NT2/D1 (cell line): ENCODE measurements at regions not wholly inside any gene's neighbourhood (a gene's known extent, or its start where the extent isn't known, plus 50 kb on each side); places are given as distances from the start of the nearest gene placed in this dataset.

Experiments used
- DNase-seq: peaks from one replicate; pipeline ENCODE4 v3.0.0-alpha.2; 2011; ENCODE audit warnings: low read depth, low spot score
- H3K27me3 ChIP-seq: 2 replicates; pipeline ENCODE4 v1.6.0; 2011; ENCODE audit warnings: mild to moderate bottlenecking; ENCODE audit not compliant: insufficient read length, insufficient read depth
- H3K36me3 ChIP-seq: 2 replicates; pipeline ENCODE4 v1.6.1; 2011; ENCODE audit warnings: mild to moderate bottlenecking, low read length, mixed read lengths; ENCODE audit not compliant: insufficient read depth, insufficient read length
- H3K4me1 ChIP-seq: 2 replicates; pipeline ENCODE4 v1.5.1; 2011; ENCODE audit not compliant: insufficient read depth, insufficient read length
- H3K4me3 ChIP-seq: 2 replicates; pipeline ENCODE4 v1.5.1; 2011; ENCODE audit warnings: low read depth; ENCODE audit not compliant: insufficient read length
- H3K9ac ChIP-seq: 2 replicates; pipeline ENCODE4 v1.6.0; 2011; ENCODE audit warnings: low read depth; ENCODE audit not compliant: insufficient read length
- H3K9me3 ChIP-seq: 2 replicates; pipeline ENCODE4 v1.5.1; 2011; ENCODE audit warnings: mild to moderate bottlenecking, low read length; ENCODE audit not compliant: insufficient read depth
- SUZ12 ChIP-seq: IDR thresholded peaks from 2 replicates; pipeline ENCODE4 v1.6.1; 2011; ENCODE audit not compliant: insufficient read length, insufficient read depth; ENCODE audit errors: extremely low read depth
- YY1 ChIP-seq: IDR thresholded peaks from 2 replicates; pipeline ENCODE4 v1.6.1; 2011; ENCODE audit not compliant: insufficient read length, insufficient read depth
- ZNF274 ChIP-seq: IDR thresholded peaks from 2 replicates; pipeline ENCODE4 v1.6.1; 2011; ENCODE audit warnings: mild to moderate bottlenecking, low read depth, low read length

DNA sequence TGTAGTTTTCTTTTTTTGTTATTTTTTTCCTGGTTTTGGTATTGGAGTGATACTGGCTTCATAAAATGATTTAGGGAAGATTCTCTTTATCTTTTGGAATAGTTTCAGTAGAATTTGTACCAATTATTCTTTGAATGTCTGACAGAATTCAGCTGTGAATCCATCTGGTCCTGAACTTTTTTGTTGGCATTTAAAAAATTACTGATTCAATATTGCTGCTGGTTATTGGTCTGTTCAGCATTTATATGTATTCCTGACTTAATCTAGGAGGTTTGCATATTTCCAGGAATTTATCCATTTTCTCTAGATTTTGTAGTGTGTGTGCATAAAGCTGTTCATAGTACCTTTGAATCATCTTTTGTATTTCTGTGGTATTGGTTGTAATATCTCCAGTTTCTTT is 100.2 kb downstream of the NXNL2 start:
- no peak for TF ChIP-seq SUZ12
- no peak for TF ChIP-seq ZNF274
- TF ChIP-seq YY1: no peak
- H3K9ac ChIP-seq: no peak overlapping the region
- no peaks in the 10 kb centered on the region for H3K36me3 ChIP-seq
- H3K27me3 ChIP-seq: no peaks in the 10 kb centered on the region
- no peak for DNase-seq
- H3K9me3 ChIP-seq: peaks cover 11% of the 10 kb centered on the region
- H3K4me1 ChIP-seq: no peaks in the 10 kb centered on the region
- no peak overlapping the region for H3K4me3 ChIP-seq

DNA sequence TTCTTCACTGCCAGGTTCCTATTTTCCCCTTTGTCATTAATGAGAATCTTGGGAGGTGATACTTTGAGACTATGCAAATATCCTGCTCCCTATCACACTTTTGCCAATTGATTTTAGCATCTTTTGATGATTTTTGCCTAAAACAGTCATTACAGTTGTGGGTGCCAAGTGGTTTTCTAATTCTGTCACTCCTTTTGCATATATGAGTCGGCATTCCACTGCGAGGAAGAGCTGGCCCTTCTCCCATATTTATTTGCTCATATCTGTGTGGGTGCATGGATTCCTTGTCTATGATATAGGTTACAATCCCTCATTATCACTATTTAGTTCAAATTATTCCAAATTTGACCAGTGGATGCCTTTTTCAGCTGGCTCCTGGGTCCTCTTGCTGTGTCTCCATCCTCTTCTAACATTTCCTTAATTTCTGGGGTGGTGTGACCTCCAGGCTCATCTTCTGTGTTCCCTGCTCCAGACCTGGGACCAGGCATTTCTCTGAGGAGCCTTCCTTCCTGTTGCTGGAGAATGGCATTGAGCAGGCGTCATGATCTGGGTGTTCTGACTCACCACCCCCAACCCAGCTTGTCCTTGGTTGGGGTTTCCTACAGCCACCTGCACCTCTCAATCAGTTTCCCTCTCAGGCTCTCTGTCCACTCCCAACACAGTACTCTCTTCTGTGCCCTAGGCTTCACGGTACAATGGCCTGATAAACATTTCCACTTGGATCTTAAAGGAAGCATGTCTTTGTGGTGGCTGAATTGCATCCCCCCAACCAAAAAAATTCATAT is 106.7 kb downstream of the NXNL2 start:
- Histone ChIP-seq H3K9me3 (peaks cover 14% of the 10 kb centered on the region), H3K4me3 (no peak overlapping the region), H3K4me1 (no peaks in the 10 kb centered on the region), H3K36me3 (no peaks in the 10 kb centered on the region), H3K9ac (no peak overlapping the region), H3K27me3 (no peaks in the 10 kb centered on the region)
- DNase-seq: no peak
- TF ChIP-seq SUZ12 (no peak), ZNF274 (no peak), YY1 (no peak)

DNA sequence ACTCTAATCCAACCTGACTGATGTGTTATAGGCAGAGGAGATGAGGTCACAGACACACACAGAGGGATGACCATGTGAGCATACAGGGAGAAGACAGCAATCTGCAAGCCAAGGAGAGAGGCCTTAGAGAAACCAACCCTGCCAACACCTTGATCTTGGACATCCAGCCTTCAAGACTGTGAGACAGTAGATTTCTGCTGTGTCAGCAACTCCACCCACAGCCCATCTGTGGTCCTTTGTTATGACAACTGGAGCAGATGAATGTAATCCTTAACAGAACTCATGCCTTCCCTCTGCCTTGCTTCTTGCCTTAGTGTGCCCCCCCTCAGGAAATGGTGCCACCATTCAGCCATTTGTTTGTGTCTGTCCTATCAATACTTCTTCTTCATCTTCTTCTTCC is 107.4 kb downstream of the NXNL2 start:
- no peaks in the 10 kb centered on the region for H3K36me3 ChIP-seq
- H3K4me1 ChIP-seq: no peaks in the 10 kb centered on the region
- H3K9me3 ChIP-seq: peaks cover 10% of the 10 kb centered on the region
- H3K27me3 ChIP-seq: no peaks in the 10 kb centered on the region
- H3K9ac ChIP-seq: no peak overlapping the region
- no peak for DNase-seq
- TF ChIP-seq ZNF274 (no peak), SUZ12 (no peak), YY1 (no peak)
- H3K4me3 ChIP-seq: no peak overlapping the region

DNA sequence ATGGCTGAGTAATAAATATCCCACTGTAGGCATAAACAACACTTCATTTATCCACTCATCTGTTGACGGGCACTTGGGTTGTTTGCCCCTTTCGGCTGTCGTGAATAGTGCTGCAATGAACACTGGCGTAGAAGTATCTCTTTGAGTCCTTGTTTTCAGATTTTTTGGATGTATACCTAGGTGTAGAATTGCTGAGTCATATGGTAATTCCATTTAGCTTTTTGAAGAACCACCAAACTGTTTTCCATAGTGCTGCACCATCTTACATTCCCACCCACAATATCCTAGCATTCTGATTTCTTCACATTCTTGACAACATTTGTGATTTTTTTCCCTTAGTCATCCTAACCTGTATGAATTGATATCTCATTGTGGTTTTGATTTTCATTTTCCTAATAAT is 109.0 kb downstream of the NXNL2 start:
- no peak for DNase-seq
- no peak overlapping the region for H3K9ac ChIP-seq
- H3K4me1 ChIP-seq: no peaks in the 10 kb centered on the region
- no peaks in the 10 kb centered on the region for H3K27me3 ChIP-seq
- H3K4me3 ChIP-seq: no peak overlapping the region
- TF ChIP-seq ZNF274: no peak
- H3K9me3 ChIP-seq: peaks cover 3% of the 10 kb centered on the region
- H3K36me3 ChIP-seq: no peaks in the 10 kb centered on the region

DNA sequence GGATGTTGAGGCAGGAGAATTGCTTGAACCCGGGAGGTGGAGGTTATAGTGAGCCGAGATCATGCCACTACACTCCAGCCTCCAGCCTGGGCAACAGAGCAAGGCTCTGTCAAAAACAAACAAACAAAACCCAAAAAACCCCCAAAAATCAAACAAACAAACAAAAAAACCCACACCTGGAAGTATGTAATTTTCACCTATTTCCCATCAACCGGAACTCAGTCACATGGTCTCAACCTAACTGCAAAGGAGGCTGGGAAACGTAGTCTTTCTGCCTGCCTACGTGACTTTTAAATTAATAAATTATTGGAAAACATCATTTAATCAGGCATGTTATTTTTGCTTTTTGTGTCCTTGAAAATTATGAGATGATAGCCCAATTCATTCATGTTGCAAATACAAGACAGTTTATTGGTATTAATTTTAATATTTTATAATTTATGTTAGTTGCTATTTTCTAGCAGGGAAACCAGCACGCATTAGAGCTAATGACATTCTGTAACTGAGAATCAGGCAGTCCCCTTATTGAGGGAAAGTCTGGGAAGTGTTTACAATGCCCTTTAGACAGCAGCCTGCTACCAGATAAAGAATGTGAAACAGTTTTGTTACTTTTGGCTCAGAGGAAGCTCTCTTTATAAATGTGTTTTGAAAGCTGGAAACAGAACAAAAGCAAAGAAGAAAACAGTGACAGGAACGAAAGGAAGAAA is 110.3 kb downstream of the NXNL2 start:
- no peaks in the 10 kb centered on the region for H3K4me1 ChIP-seq
- H3K36me3 ChIP-seq: no peaks in the 10 kb centered on the region
- TF ChIP-seq YY1 (no peak), ZNF274 (no peak), SUZ12 (no peak)
- peaks cover 3% of the 10 kb centered on the region for H3K9me3 ChIP-seq
- DNase-seq: no peak
- no peaks in the 10 kb centered on the region for H3K27me3 ChIP-seq
- no peak overlapping the region for H3K9ac ChIP-seq
- no peak overlapping the region for H3K4me3 ChIP-seq

DNA sequence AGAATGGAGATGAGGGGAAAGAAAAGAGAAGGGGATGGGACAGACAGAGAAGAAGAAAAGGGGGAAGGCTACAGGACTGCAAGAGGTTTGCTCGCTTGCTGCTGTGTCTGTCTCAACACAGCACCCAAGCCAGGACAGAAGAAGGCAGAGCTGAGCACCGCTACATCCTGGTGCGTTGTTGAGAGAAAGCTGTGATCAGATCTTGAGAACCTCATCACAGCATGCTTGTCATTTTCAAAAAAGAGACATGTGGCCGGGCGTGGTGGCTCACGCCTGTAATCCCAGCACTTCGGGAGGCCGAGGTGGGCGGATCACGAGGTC is 110.9 kb downstream of the NXNL2 start:
- DNase-seq: no peak
- H3K9me3 ChIP-seq: peaks cover 3% of the 10 kb centered on the region
- H3K9ac ChIP-seq: no peak overlapping the region
- no peaks in the 10 kb centered on the region for H3K27me3 ChIP-seq
- no peaks in the 10 kb centered on the region for H3K4me1 ChIP-seq
- H3K36me3 ChIP-seq: no peaks in the 10 kb centered on the region
- TF ChIP-seq YY1: no peak
- TF ChIP-seq ZNF274: no peak
- no peak for TF ChIP-seq SUZ12
- H3K4me3 ChIP-seq: no peak overlapping the region

DNA sequence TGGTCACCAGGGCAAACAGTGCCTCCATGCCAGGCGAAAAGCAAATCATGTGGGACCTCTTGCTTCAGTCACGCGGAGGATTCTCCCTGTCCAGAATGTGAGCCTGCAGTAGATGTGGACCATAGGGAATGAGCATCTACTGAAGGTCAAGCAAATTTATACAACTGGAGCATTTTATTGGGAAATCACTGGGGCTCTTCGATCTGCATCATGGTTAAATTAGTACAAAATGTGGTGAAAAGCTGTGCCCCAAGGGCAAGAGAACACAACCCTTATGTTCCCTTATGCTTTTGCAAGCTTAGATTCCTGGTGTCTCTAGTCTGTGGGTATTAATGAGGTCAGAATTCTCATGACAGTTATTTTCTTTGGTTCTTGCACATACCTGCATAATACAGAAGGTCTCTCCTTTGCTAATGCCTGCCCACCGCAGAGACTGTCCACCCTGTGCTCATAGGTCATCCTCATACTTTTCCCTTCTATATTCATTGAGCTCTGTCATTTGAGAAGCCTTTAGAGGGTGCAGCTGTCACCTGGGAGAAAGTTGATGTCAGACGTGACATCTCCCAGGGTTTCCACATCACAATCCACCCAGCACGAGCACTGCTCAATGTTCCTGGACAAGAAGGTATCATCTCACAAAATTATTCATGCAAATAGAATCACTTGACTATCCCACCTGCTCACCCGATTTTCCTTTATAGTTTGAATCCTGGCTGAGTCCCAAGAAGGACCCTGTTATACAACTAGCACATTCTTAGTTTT is 111.7 kb downstream of the NXNL2 start:
- DNase-seq: no peak
- H3K9ac ChIP-seq: no peak overlapping the region
- H3K9me3 ChIP-seq: peaks cover 3% of the 10 kb centered on the region

More for the DNA sequence above, 111.7 kb downstream of the NXNL2 start:
- no peak for TF ChIP-seq YY1
- no peak for TF ChIP-seq SUZ12
- no peak for TF ChIP-seq ZNF274
- Histone ChIP-seq H3K36me3 (no peaks in the 10 kb centered on the region), H3K27me3 (no peaks in the 10 kb centered on the region), H3K4me3 (no peak overlapping the region), H3K4me1 (no peaks in the 10 kb centered on the region)
